ENCODE measurements at regions not wholly inside any gene's neighbourhood (a gene's known extent, or its start where the extent isn't known, plus 50 kb on each side); places are given as distances from the start of the nearest gene placed in this dataset.

GRCh38 chr13:95497381-95497807, 55.1 kb upstream of the CLDN10 start:
- DNase-seq (ENCODE audit: low read depth in 2 of 2), result no peak

GRCh38 chr13:95498886-95499285, 53.6 kb upstream of the CLDN10 start:
- no peak for DNase-seq (ENCODE audit: low read depth in 2 of 2)

- DNase-seq (ENCODE audit: low read depth in 2 of 2), result no peak
These were observed 52.5 kb upstream of the CLDN10 start for GRCh38 chr13:95499811-95500712.

- DNase-seq (ENCODE audit: low read depth in 2 of 2), result no peak
These were observed 50.3 kb upstream of the CLDN10 start for GRCh38 chr13:95502216-95502615.

Measured in stimulated activated CD8-positive, alpha-beta memory T cell treated with anti-CD3 and anti-CD28 coated beads, Interleukin-2, amount 100 ng/mL, for 1 hour (primary cell).